IPS DF 4.7 (cell line): ENCODE measurements at regions not wholly inside any gene's neighbourhood (a gene's known extent, or its start where the extent isn't known, plus 50 kb on each side); places are given as distances from the start of the nearest gene placed in this dataset.

ENCODE experiments used
- DNase-seq: peaks from one replicate; pipeline ENCODE4 v3.0.0-alpha.2; 2013; ENCODE audit warnings: low spot score; ENCODE audit errors: extremely low read depth

- DNase-seq = no peak
Measured at GRCh38 chr10:124346831-124347230, 71.9 kb downstream of the OAT start.

GRCh38 chr10:124345521-124345920 lies 73.2 kb downstream of the OAT start:
- no peak for DNase-seq

- no peak for DNase-seq
Measured at GRCh38 chr10:124344931-124345330, 73.8 kb downstream of the OAT start.

- no peak for DNase-seq
Measured at GRCh38 chr10:124344266-124344590, 74.5 kb downstream of the OAT start.

GRCh38 chr10:124343351-124344265 lies 75.1 kb downstream of the OAT start:
- no peak for DNase-seq

- no peak for DNase-seq
Measured at GRCh38 chr10:124342821-124343170, 75.9 kb downstream of the OAT start.

- no peak for DNase-seq
Measured at GRCh38 chr10:124342136-124342820, 76.4 kb downstream of the OAT start.

- no peak for DNase-seq
Measured at GRCh38 chr10:124341768-124342135, 77.0 kb downstream of the OAT start.

- no peak for DNase-seq
Measured at GRCh38 chr10:124340033-124340760, 78.5 kb downstream of the OAT start.

GRCh38 chr10:124339119-124340032 lies 79.3 kb downstream of the OAT start:
- no peak for DNase-seq

- DNase-seq = no peak
Measured at GRCh38 chr10:124338276-124338925, 80.3 kb downstream of the OAT start.

GRCh38 chr10:124336186-124336585 lies 82.5 kb downstream of the OAT start:
- DNase-seq = no peak

- no peak for DNase-seq
Measured at GRCh38 chr10:124333931-124334330, 84.8 kb downstream of the OAT start.

GRCh38 chr10:124332426-124332825 lies 86.3 kb downstream of the OAT start:
- DNase-seq = no peak

- DNase-seq = no peak
Measured at GRCh38 chr10:124329941-124330340, 88.8 kb downstream of the OAT start.

GRCh38 chr10:124329362-124329761 lies 89.4 kb downstream of the OAT start:
- DNase-seq = no peak

- no peak for DNase-seq
Measured at GRCh38 chr10:124328477-124329220, 90.1 kb downstream of the OAT start.

GRCh38 chr10:124325998-124326636 lies 92.6 kb downstream of the OAT start:
- no peak for DNase-seq

- DNase-seq = no peak
Measured at GRCh38 chr10:124325633-124325914, 93.1 kb downstream of the OAT start.
